GM12891 (cell line): ENCODE measurements at regions not wholly inside any gene's neighbourhood (a gene's known extent, or its start where the extent isn't known, plus 50 kb on each side); places are given as distances from the start of the nearest gene placed in this dataset.

Source experiments
- PAX5 ChIP-seq: IDR thresholded peaks from 2 replicates; pipeline ENCODE4 v1.6.1; 2011; ENCODE audit warnings: low read length, moderate library complexity, mild to moderate bottlenecking; ENCODE audit not compliant: insufficient read depth, severe bottlenecking
- POLR2A ChIP-seq: IDR thresholded peaks from 2 replicates; pipeline ENCODE4 v1.6.1; 2011; ENCODE audit warnings: low read depth, low read length, control low read depth
- POLR2AphosphoS5 ChIP-seq: IDR thresholded peaks from 2 replicates; pipeline ENCODE4 v1.6.1; 2011; ENCODE audit warnings: low read depth, low read length, control low read depth
- POU2F2 ChIP-seq: IDR thresholded peaks from 2 replicates; pipeline ENCODE4 v1.6.1; 2011; ENCODE audit warnings: low read depth, mild to moderate bottlenecking, control low read depth, low read length, moderate library complexity
- SPI1 ChIP-seq: IDR thresholded peaks from 2 replicates; pipeline ENCODE4 v1.6.1; 2011; ENCODE audit warnings: low read depth, low read length, control low read depth
- TAF1 ChIP-seq: IDR thresholded peaks from 2 replicates; pipeline ENCODE4 v1.6.1; 2011; ENCODE audit warnings: low read depth, low read length, control low read depth

DNA sequence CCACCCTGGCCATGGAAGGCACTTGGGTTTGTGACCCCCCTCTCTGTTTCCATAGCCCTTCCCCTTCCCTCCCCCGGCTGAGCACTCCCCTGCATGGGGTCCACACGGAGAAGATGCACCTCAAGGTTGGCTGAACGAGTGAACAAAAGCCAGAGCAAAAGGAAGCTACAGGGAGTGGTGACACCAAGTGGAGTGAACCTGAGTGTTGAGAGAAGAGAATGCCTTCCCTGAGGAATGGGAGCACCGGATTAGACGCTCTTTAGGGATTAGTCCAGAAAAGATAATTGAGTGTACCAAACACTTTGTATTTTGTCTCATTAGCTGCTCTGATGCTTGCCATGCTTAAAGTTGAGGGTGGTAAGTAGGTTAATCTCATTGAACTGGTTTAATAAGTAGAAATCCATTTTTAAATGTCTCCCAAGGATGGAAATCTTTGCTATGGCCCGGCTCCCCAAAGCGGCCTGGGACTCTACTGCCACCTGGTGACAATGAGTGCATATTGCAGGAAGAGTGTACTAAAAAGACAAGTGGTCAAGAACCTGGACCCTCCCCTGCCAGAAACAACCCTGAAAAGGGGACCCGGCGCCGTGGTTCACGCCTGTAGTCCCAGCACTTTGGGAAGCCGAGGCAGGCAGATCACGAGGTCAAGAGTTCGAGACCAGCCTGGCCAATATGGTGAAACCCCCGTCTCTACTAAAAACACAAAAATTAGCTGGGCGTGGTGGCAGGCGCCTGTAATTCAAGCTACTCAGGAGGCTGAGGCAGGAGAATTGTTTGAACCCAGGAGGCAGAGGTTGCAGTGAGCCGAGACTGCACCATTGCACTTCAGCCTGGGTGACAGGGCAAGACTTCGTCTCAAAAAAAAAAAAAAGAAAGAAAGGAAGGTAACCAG is 150.6 kb upstream of the ZC3H12A start:
- TF ChIP-seq POLR2A, result no peak
- TF ChIP-seq SPI1, result no peak
- TF ChIP-seq POLR2AphosphoS5, result no peak
- no peak for TF ChIP-seq TAF1
- no peak for TF ChIP-seq POU2F2
- TF ChIP-seq PAX5, result no peak
